Breast epithelium (tissue), 3 donors: ENCODE measurements at regions not wholly inside any gene's neighbourhood (a gene's known extent, or its start where the extent isn't known, plus 50 kb on each side); places are given as distances from the start of the nearest gene placed in this dataset.

Source experiments
- POLR2A ChIP-seq: fragments of 450-650 bp; IDR thresholded peaks from one replicate; pipeline ENCODE4 v1.6.1; 2016; ENCODE audit warnings: antibody characterized with exemption, mild to moderate bottlenecking, moderate library complexity
- POLR2AphosphoS5 ChIP-seq, 3 donors: sonication (generic); formaldehyde crosslinking; IDR thresholded peaks; one replicate each; pipeline ENCODE4 v1.6.1; 2017; ENCODE audit warnings: antibody characterized with exemption in 3 of 3
- TF ChIP-seq, protein P1 (sequence below), 3 donors: fragments of 450-650 bp; IDR thresholded peaks; one replicate each; pipeline ENCODE4 v1.5.1; 2016 to 2017; ENCODE audit warnings: antibody characterized with exemption in 3 of 3, mild to moderate bottlenecking in 3 of 3, moderate library complexity in 3 of 3

DNA sequence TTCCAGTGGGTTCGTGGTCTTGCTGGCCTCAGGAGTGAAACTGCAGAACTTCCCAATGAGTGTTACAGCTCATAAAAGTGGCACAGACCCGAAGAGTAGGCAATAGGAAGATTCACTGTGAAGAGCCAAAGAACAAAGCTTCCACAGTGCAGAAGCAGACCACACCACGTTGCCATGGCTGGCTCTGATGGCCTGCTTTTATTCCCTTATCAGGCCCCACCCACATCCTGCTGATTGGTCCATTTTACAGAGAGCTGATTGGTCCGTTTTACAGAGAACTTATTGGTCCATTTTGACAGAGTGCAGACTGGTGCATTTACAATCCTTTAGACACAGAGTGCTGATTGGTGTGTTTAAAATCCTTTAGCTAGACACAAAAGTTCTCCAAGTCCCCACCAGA is 131.4 kb upstream of the CHRM3 start:
- TF ChIP-seq, protein P1, sequence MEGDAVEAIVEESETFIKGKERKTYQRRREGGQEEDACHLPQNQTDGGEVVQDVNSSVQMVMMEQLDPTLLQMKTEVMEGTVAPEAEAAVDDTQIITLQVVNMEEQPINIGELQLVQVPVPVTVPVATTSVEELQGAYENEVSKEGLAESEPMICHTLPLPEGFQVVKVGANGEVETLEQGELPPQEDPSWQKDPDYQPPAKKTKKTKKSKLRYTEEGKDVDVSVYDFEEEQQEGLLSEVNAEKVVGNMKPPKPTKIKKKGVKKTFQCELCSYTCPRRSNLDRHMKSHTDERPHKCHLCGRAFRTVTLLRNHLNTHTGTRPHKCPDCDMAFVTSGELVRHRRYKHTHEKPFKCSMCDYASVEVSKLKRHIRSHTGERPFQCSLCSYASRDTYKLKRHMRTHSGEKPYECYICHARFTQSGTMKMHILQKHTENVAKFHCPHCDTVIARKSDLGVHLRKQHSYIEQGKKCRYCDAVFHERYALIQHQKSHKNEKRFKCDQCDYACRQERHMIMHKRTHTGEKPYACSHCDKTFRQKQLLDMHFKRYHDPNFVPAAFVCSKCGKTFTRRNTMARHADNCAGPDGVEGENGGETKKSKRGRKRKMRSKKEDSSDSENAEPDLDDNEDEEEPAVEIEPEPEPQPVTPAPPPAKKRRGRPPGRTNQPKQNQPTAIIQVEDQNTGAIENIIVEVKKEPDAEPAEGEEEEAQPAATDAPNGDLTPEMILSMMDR (IDR thresholded peaks at IDR 0.05) = no peak
- no peak for TF ChIP-seq POLR2A
- TF ChIP-seq POLR2AphosphoS5 (IDR thresholded peaks at IDR 0.05) = no peak
